ENCODE measurements at regions not wholly inside any gene's neighbourhood (a gene's known extent, or its start where the extent isn't known, plus 50 kb on each side); places are given as distances from the start of the nearest gene placed in this dataset.

DNA sequence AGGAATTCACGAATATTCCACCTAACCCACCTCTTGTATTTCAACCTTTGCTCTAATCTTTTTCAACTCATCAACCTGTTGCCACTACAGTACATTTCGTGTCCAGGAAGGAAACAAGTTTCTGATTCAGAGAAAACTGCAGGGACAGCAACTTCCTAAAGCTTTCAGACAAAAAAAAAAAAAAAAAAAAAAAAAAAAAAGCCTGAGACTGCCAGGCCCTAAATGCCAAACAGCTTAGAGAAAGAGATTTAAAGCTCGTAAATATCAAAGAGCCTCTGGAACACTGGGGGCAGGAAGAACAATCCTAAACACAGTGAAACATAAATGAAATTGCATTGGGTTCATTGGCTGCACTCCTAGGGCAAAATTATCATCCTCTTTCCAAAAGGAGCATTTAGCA lies 411.2 kb upstream of the SPTLC3 start:
- no peak for DNase-seq

GRCh38 chr20:12598894-12599293 lies 409.9 kb upstream of the SPTLC3 start:
- no peak for DNase-seq

DNA sequence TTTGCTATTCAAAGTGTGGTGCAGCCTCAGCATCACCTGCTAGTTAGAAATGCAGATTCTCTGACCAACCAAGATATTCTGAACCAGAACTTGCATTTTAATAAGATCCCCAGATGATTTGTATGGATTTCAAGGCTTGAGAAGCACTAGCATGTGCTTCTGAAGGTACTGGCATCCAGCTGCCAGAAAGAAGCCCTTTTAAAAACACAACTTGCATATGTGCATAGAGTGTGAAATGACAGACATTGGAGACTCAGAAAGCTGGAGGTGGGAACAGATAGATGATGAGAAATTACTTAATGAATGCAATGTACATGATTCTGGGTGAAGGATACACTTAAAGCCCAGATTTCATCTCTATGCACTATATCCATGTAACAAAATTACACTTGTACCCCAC lies 409.3 kb upstream of the SPTLC3 start:
- no peak for DNase-seq

- DNase-seq: no peak
These were observed 403.0 kb upstream of the SPTLC3 start for GRCh38 chr20:12605751-12606150.

- no peak for DNase-seq
These were observed 397.9 kb upstream of the SPTLC3 start for GRCh38 chr20:12610871-12611270.

DNA sequence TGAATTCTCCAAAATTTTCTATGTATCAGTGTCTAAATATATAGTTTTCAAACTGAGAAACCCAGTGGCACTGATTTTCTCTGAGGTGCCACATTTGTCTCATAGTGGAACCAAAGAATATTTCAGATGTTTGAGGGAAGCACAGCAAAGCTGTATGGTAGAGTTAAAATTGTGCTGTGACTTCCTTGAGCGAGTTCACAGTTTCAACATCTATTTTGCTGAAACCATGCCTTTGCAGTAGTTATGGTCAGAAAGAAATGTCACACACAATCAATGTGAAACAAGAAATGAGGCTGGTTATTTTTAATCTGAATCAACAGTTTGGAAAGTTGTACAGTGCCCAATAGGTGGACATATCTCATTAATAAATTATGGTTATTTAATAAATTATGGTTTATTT lies 394.0 kb upstream of the SPTLC3 start:
- no peak for DNase-seq

DNA sequence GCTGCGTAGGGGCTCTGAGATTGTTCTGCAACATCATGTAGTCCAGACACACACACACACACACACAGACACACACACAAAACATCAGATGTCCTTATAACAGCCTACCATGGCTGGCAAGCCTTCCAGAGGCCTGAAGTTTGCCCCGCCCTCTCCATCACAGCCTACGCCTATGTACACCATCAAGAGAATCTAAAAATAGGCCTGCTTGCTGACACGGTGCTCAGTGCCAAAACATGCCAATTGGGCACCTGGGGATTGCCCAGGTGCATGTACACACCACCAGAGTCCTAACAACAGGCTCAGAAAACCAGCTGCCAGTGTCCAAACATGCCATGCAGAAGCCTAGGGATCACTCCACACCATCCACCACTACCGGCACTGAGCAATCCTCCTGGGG lies 391.7 kb upstream of the SPTLC3 start:
- no peak for DNase-seq

DNA sequence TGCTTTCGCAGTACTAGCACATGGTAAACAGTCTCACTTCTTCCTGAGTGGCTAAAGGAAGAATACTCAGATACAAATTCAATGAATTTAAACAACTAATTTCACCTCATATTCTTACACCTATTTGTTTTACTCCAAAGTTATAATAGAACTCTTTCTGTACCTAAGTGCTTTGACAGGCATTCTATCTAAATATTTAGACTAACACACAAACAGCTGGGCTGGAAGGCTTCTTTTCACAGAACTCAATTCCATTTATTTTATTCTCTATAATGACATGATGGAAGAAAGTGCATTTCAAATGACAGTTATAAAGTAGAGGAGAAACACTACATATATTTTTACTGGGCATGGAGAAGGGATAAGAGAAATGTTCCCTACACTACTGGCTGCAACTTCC lies 384.9 kb upstream of the SPTLC3 start:
- DNase-seq: no peak

DNA sequence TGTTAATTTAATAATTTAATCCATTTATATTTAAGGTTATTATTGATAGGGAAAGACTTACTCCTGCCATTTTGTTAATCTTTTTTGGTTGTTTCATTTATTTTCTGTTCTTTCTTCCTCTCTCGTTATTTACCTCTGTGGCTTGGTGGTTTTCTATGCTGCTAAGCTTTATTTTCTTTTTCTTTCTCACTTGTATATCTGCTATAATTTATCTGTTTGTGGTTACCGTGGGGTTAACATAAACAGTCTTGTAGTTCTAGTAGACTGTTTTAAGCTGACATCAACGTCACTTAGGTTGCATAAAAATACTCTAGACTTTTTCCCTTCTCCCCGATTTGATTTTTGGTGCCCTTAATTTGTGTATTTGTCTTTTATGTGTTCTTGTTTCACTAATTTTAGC lies 381.3 kb upstream of the SPTLC3 start:
- no peak for DNase-seq

DNA sequence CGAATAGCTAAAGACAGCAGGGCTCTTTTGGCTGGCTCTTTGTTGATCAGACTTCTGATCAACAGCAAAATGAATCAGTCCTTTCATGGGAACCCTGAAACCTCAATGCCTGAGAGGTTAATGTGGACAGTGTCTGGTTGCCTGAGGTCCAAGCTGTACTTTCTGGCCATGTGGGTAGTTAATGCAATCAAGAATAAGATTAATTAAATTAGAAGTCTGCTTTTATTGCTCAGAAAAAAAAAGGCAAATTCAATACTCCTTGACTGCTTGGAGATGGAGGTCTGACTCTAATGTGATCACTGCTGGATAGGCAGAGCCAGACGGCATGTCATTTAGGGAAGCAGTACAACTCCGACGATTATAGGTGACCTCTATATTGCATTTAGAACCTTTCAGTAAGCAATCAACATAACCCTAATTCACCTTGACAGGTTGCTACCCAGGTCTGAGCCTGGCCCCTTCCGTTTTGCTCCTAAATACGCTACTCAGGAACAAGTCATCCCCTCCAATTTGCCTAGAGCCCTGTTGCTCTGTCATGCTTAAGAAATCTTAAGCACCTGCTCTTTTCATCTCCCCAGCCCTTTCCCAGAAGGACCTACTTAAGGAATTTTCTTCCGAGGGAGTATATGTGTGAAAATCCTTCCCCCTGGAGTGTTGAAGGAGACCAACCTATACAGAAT lies 370.0 kb upstream of the SPTLC3 start:
- no peak for DNase-seq

- no peak for DNase-seq
These were observed 368.5 kb upstream of the SPTLC3 start for GRCh38 chr20:12640251-12640650.

GRCh38 chr20:12641619-12642018 lies 367.2 kb upstream of the SPTLC3 start:
- no peak for DNase-seq

GRCh38 chr20:12644461-12644860 lies 364.3 kb upstream of the SPTLC3 start:
- DNase-seq: no peak

DNA sequence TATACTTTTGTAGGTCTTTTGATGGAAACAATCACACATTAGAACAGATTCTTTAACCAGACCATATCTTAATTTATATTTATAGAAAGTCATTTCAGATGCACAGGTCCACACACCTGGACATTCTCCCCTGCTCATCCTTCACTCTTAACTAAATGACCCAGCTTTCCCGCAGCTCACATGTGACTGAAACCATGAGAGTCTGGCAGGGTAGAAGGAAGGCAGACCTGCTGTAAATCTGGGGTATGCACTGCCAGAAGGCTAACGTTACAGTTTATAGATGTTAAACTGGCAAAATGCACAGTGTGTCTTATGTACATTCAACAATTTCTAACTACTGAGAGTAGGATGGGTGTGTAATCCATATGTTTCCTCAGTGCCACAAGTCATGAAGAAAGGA lies 359.5 kb upstream of the SPTLC3 start:
- DNase-seq: no peak

- DNase-seq: no peak
These were observed 355.1 kb upstream of the SPTLC3 start for GRCh38 chr20:12653642-12654041.

- no peak for DNase-seq
These were observed 348.8 kb upstream of the SPTLC3 start for GRCh38 chr20:12659942-12660341.

DNA sequence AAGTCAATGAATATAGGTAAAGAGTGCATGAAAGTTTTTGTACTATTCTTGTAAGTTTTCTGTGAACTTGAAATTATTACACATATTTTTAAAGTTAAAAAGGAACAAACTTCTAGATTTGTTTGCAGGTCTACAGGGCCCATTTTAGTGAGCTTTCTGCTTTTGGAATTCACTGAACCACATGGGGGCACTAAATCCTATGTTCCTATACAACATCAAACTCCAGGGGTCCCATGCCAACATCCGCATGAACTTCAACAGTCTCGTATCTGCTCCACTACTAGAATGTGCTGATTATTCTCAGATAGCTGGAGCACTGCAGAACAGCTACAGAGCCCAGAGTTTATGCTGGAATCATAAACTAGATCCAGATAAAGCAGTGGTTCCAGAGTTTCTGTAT lies 347.9 kb upstream of the SPTLC3 start:
- DNase-seq: no peak

DNA sequence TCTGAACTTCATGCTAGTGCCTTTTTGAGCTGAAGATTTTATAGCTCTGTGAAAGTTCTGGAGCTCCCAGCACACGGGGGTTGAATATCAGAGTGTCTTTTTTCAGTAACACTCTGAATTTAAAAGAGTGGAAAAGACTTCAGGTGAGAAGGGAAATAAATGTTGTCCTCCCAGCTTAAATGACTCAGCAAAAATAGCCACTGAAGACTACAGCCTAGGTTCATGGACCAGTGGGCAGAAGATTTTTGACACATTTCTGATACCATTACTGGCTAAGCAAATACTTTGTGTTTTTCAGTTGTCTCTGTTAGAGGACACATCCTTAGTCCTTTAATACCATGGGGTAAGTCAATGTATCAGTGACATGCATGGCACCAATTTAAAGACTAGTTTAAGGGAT lies 338.5 kb upstream of the SPTLC3 start:
- no peak for DNase-seq

DNA sequence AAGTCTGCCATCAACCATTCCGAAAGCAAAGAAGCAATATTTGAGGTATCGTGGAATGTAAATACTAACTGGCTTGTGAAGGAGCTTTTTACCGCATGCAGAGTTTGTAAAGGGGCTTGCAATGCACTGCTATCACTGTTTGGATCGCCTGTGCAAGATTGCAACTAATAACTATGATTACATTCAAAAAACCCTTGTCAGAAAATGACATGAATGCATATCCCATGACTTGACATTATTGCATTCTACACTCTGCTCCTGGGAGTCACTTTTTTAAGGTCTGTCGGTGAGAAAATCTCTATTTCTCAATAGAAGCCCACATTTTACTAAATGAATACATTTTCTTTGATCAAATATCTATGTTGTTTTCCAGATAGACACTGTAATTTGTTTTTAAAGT lies 335.4 kb upstream of the SPTLC3 start:
- DNase-seq: no peak

DNA sequence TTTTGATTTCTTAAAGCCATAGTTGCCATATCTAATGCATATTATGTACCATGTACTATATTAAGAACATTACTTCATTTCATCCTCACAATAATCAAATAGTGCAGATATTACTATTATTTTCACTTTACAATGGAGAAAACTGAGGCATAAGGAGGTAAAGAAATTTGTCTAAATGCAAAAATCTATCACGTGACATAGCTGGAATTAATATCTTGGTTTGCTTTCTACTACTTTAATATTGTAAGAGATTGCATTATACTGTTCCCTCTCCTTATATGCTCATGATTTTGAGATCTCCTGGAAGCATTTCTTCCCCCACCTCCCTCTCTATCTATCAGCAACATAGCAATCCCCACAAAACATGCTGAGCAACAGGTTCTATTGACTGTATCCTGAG lies 330.8 kb upstream of the SPTLC3 start:
- no peak for DNase-seq

DNA sequence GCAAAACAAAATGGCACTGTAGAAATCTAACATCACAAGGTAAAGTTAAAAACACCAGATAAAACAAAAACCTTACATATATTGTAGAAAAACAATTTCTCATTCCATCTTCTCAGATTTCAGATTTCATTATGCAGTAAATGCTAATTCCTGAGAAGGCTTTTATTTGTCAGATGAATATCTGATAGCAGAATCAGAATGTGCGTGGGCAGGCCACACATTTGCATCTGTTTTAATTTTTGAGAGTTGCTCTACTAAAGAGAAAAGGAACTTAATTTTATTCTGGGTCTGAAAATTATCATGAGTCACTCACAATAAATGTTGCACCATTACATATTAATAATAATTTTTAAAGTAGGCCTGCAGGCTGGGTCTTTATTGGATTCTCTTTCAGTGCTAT lies 329.3 kb upstream of the SPTLC3 start:
- DNase-seq: no peak

DNA sequence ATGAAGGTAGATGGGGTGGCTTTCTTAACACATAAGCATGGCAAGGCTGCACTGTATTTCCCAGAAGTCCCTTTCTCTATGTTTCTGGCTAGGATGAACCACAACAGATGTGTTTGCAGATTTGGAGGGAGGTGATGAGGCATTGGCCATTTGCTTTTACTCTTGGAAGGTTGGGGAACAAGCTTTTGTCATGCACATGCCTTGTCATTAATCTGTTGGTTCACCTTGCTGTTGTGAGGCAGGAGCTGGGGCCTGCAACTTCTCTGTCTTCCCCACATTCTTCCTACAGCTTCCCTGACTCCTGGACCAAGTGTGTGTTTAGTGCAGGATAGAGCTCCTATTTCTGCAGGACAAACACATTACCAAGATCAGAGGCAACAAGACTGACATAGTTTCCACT lies 326.2 kb upstream of the SPTLC3 start:
- no peak for DNase-seq

- no peak for DNase-seq
These were observed 321.3 kb upstream of the SPTLC3 start for GRCh38 chr20:12687476-12687875.

DNA sequence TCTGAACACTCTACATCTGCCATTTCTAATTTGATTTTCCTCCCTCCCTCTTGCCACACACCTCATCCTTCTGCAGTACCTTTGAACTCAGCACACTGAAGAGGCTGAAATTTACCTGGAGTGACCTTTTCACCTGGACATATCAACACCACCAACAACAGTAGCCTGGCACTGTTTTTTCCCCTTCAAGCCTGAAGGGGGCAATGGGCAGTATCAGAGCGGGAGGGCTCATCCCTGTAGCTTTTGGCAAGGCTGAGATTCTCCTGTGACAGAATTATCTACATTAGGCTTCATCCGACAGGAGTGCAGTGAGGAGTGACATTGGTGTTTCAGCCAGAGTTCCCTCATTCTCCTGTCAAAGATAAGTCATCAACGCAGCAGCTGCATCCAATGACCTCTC lies 312.8 kb upstream of the SPTLC3 start:
- DNase-seq: no peak

- no peak for DNase-seq
These were observed 310.0 kb upstream of the SPTLC3 start for GRCh38 chr20:12698817-12699216.
